OCI-LY1 (cell line): ENCODE measurements at regions not wholly inside any gene's neighbourhood (a gene's known extent, or its start where the extent isn't known, plus 50 kb on each side); places are given as distances from the start of the nearest gene placed in this dataset.

ENCODE experiments used
- H2AFZ ChIP-seq: fragments of 200-600 bp; sonication (generic), shearing (Covaris generic); 2 replicates; pipeline ENCODE4 v1.6.0; 2014; ENCODE audit warnings: antibody characterized with exemption, mild to moderate bottlenecking, low read length
- H3F3A ChIP-seq: fragments of 200-600 bp; sonication (generic), shearing (Covaris generic); 2 replicates; pipeline ENCODE4 v1.6.0; 2014; ENCODE audit warnings: mild to moderate bottlenecking, antibody characterized with exemption, low read length, moderate library complexity; ENCODE audit not compliant: insufficient read depth
- H3K27ac ChIP-seq: fragments of 200-600 bp; sonication (generic); 2 replicates; pipeline ENCODE4 v1.5.1; 2014; ENCODE audit warnings: low read length, mixed run types, mild to moderate bottlenecking, low read depth; ENCODE audit not compliant: poor library complexity, severe bottlenecking
- H3K27me3 ChIP-seq: fragments of 200-600 bp; sonication (generic); 2 replicates; pipeline ENCODE4 v1.6.0; 2014; ENCODE audit warnings: antibody characterized with exemption, mild to moderate bottlenecking, low read length, moderate library complexity; ENCODE audit not compliant: insufficient read depth
- H3K36me3 ChIP-seq: fragments of 200-600 bp; sonication (generic); 2 replicates; pipeline ENCODE4 v1.6.1; 2014; ENCODE audit warnings: mild to moderate bottlenecking, antibody characterized with exemption, low read length, moderate library complexity, mixed read lengths; ENCODE audit not compliant: insufficient read depth
- H3K4me1 ChIP-seq: fragments of 200-600 bp; sonication (generic); 2 replicates; pipeline ENCODE4 v1.5.1; 2014; ENCODE audit warnings: mild to moderate bottlenecking, low read length, moderate library complexity; ENCODE audit not compliant: insufficient read depth, severe bottlenecking
- H3K4me2 ChIP-seq: fragments of 200-600 bp; sonication (generic), shearing (Covaris generic); 2 replicates; pipeline ENCODE4 v1.6.1; 2014; ENCODE audit warnings: low read length
- H3K4me3 ChIP-seq: fragments of 200-600 bp; sonication (generic); 2 replicates; pipeline ENCODE4 v1.5.1; 2014; ENCODE audit warnings: low read length, low read depth, mild to moderate bottlenecking, mixed read lengths; ENCODE audit not compliant: poor library complexity, severe bottlenecking
- H3K79me2 ChIP-seq: fragments of 200-600 bp; shearing (Covaris generic); 2 replicates; pipeline ENCODE4 v1.6.1; 2016; ENCODE audit warnings: mixed run types, low read length, mixed read lengths; ENCODE audit not compliant: insufficient read depth
- H3K9ac ChIP-seq: fragments of 200-600 bp; sonication (generic), shearing (Covaris generic); 2 replicates; pipeline ENCODE4 v1.6.1; 2014; ENCODE audit warnings: mild to moderate bottlenecking, low read length, mixed read lengths
- H3K9me2 ChIP-seq: fragments of 200-600 bp; sonication (generic), shearing (Covaris generic); 2 replicates; pipeline ENCODE4 v1.6.1; 2014; ENCODE audit warnings: low read depth, mild to moderate bottlenecking, low read length, mixed read lengths
- H3K9me3 ChIP-seq: fragments of 200-600 bp; shearing (Covaris generic); 2 replicates; pipeline ENCODE4 v1.6.1; 2014; ENCODE audit warnings: low read length, mixed read lengths
- H4K20me1 ChIP-seq: fragments of 200-600 bp; sonication (generic), shearing (Covaris generic); 2 replicates; pipeline ENCODE4 v1.6.0; 2016; ENCODE audit warnings: mild to moderate bottlenecking, low read length; ENCODE audit not compliant: insufficient read depth
- CTCF ChIP-seq: fragments of 200-600 bp; sonication (generic), shearing (Covaris generic); IDR thresholded peaks from 2 replicates; pipeline ENCODE4 v1.5.1; 2017; ENCODE audit warnings: mild to moderate bottlenecking, antibody characterized with exemption, low read length, moderate library complexity, mixed read lengths
- EZH2 ChIP-seq: fragments of 200-600 bp; sonication (generic), shearing (Covaris generic); IDR thresholded peaks from 2 replicates; pipeline ENCODE4 v1.8.0; 2017; ENCODE audit warnings: borderline replicate concordance, mixed run types, mild to moderate bottlenecking, antibody characterized with exemption, low read length, moderate library complexity, mixed read lengths

- Histone ChIP-seq H3K36me3 (no peaks in the 10 kb centered on the region), H2AFZ (no peak overlapping the region), H3K4me2 (no peak overlapping the region)
These were observed 149.7 kb downstream of the TM9SF2 start for GRCh38 chr13:99651016-99651415.

GRCh38 chr13:99650410-99650809 is 149.1 kb downstream of the TM9SF2 start:
- Histone ChIP-seq H3K27ac (no peak overlapping the region), H3K9ac (no peak overlapping the region), H2AFZ (no peak overlapping the region), H4K20me1 (no peaks in the 10 kb centered on the region), H3K9me3 (no peaks in the 10 kb centered on the region), H3K4me1 (peaks cover 3% of the 10 kb centered on the region), H3F3A (no peaks in the 10 kb centered on the region), H3K36me3 (no peaks in the 10 kb centered on the region), H3K27me3 (no peaks in the 10 kb centered on the region), H3K79me2 (no peaks in the 10 kb centered on the region), H3K4me3 (no peak overlapping the region), H3K4me2 (no peak overlapping the region), H3K9me2 (no peaks in the 10 kb centered on the region)
- TF ChIP-seq CTCF, result no peak
- no peak for TF ChIP-seq EZH2

More at GRCh38 chr13:99651016-99651415, 149.7 kb downstream of the TM9SF2 start:
- Histone ChIP-seq H3K4me3 (no peak overlapping the region), H3F3A (no peaks in the 10 kb centered on the region), H3K9me3 (no peaks in the 10 kb centered on the region), H3K4me1 (peaks cover 3% of the 10 kb centered on the region), H3K27ac (no peak overlapping the region), H3K27me3 (no peaks in the 10 kb centered on the region), H3K79me2 (no peaks in the 10 kb centered on the region), H3K9me2 (no peaks in the 10 kb centered on the region), H4K20me1 (no peaks in the 10 kb centered on the region), H3K9ac (no peak overlapping the region)
- TF ChIP-seq CTCF (no peak), EZH2 (no peak)

- Histone ChIP-seq H2AFZ (no peak overlapping the region), H3F3A (no peaks in the 10 kb centered on the region), H3K27ac (no peak overlapping the region), H3K79me2 (no peaks in the 10 kb centered on the region), H3K4me3 (no peak overlapping the region), H3K9me2 (no peaks in the 10 kb centered on the region), H3K4me2 (no peak overlapping the region), H3K9ac (no peak overlapping the region), H3K4me1 (peaks cover 3% of the 10 kb centered on the region), H3K36me3 (no peaks in the 10 kb centered on the region), H3K9me3 (no peaks in the 10 kb centered on the region), H3K27me3 (no peaks in the 10 kb centered on the region), H4K20me1 (no peaks in the 10 kb centered on the region)
- TF ChIP-seq EZH2, result no peak
- TF ChIP-seq CTCF, result no peak
These were observed 147.7 kb downstream of the TM9SF2 start for GRCh38 chr13:99648927-99649326.
